ENCODE measurements at regions not wholly inside any gene's neighbourhood (a gene's known extent, or its start where the extent isn't known, plus 50 kb on each side); places are given as distances from the start of the nearest gene placed in this dataset.
"Not testable (repeated sequence)": the region's sequence is repeated elsewhere in the genome, so short reads cannot be mapped to it uniquely, and the experiment has no call there.

DNA sequence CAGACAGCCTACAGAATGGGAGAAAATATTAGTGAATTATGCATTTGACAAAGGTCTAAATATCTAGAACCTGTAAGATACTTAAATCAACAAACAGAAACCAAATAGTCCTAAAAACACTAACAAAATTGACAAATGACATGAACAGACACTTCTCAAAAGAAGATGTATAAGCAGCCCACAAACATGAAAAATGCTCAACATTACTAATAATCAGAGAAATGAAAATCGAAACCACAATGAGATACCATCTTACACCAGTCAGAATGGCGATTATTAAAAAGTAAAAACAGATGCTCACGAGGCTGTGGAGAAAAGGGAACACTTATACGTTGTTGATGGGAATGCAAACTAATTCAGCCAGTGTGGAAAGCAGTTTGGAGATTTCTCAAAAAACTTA lies 1186.8 kb downstream of the DTWD2 start:
- DNase-seq (ENCODE audit: low spot score), result no peak

DNA sequence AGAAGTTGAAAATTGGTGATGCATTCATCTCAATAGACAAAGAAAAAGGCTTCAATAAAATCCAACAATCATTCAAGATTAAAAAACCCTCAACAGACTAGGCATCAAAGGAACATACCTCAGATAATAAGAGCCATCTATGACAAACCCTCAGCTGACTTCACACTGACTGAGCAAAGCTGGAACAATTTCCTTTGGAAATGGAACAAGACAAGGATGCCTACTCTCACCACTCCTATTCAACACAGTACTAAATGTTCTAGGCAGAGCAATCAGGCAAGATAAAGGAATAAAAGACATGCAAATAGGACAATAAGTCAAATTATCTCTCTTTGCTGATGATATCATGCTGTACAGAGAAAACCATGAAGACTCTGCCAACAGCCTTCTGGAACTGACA lies 1188.1 kb downstream of the DTWD2 start:
- no peak for DNase-seq (ENCODE audit: low spot score)

DNA sequence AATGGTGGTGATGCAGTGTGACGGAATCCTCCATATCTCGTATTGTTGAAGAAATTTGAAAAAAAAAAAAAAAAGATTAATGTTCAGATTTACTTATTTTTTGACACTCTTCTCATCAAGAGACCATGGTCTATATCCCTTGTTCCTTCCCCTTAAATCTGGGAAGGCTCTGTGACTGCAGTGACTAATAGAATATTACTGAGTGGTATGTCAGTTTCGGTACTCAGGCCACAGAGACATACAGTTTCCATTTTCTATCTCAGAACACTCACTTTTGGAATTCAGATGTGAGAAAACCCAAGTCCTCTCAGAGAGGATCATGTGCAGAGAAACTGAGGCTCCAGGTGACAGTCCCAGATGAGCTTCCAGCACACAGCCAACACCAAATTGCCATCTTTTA lies 1193.5 kb downstream of the DTWD2 start:
- DNase-seq (ENCODE audit: low spot score), result no peak

DNA sequence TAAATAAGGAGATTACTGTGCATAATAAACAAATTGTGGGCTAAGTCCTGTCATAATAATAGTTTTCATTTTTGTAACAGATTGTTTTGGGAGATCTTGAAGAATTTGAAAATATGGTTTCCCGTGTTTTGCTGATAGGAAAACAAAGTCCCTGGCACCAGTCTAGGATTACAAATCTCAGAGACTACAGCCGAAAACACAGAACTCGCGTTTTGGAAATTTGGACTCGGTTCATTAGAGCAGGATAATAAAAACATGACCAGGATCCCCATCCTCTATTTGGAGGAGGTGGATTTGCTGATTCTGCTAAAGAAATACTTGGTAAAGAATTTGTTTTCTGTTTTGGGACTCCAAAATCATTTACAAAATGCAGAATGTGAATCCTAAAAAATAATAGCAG lies 1194.4 kb downstream of the DTWD2 start:
- no peak for DNase-seq (ENCODE audit: low spot score)

DNA sequence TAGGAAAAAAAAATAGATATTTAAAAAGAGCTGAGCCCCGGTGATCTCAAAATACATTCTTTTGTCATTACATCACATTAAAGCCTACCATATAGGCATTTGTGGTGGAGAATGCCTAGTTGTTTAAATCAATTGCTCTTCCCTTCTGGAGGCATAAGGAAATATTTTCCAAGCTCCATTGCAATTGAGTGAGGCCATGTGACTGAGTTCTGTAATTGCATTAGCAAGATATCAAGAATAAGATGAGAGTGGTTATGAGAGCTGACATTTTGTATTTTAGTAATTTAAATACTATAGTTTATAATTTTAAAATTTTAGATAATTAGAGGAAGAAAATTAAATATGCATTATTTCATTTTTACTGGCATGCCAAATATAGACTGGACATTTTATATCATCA lies 1195.9 kb downstream of the DTWD2 start:
- DNase-seq (ENCODE audit: low spot score), result no peak

DNA sequence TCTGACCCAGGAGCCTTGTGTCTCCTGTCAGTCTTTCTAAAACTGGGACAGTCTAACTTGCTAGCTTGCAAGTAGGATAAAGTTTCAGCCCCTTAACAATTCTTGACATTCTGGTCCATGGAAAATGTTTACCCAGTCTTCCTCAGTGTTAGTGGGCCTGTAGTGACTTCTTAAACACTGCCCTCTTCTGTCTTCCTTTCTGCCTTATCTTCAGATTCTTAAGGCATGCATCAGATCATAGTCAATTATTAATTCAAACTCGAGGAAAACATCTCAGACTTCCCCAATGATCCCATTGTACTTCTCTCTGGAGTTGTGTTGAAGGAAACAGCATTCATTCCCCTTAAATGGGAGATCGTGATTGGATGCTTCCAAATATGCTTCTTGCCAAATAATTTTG lies 1199.8 kb downstream of the DTWD2 start:
- DNase-seq (ENCODE audit: low spot score), result no peak

DNA sequence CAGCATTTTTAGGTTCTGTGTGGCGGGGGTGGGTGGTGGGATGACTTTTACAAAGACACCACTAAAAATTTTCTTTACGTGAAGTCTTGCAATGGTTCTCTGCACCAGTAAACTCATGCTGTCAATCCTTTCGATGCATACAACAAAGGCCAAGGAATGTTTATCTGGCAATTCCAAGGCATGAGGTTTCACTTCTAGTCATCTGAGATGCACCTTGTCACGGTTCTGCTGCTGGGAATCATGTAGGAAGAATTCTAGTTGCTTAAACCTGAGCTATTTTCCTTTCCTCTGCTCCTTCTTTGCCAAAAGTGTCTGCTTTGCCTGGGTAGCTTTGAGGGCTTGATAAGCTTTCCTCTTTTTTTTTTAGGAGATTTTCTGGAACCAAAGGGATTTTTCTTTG lies 1204.5 kb upstream of the SEMA6A start:
- DNase-seq (ENCODE audit: low spot score), result no peak

DNA sequence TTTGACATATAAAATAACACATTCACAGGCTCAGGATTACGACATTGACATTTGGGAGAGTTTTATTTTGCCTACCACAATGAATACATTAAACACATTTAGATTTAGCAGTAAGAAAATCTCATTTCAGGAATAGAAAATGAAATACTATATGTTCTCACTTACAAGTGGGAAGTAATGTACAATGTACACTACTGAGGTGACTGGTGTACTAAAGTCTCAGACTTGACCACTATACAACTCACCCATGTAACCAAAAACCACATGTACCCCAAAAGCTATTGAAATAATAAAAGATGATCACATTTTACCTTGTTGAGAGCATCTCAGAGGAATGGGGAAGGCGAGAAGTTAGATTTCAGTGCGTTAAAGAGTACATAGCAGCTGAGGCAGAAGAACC lies 1202.4 kb upstream of the SEMA6A start:
- DNase-seq (ENCODE audit: low spot score), result no peak

DNA sequence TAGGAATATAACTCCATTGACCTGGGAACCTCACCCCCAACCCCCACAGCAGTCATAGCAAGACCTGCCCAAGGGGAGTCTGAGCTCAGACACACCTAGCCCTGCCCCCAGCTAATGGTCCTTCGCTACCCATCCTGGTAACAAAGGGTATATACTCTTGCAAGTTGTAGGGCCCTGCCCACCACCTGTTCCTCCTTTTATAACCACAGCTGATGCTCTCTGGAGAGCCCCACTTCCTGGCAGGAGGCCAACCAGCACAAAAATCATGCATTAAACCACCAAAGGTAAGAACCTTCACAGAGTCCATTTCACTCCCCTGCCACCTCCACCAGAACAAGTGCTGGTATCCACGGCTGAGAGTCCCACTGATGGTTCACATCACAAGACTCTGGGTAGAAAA lies 1195.3 kb upstream of the SEMA6A start:
- no peak for DNase-seq (ENCODE audit: low spot score)

DNA sequence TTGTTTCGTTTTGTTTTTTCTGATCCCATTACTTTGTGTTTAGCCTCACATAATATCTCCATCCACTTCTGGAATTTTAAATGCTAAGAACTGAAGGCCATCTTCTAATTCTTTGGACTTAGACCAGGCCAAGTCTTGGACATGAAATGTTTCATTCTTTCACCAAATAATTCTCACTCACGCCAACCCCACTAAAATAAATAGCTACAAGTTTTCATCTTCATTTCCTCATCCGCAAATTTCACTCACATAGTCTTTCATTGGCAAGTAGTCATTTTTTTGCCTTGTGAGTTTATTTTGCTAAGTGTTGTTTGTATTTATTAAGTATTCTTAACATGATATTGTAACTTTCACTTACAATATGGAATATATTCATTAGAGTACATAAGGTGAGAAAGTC lies 1188.6 kb upstream of the SEMA6A start:
- DNase-seq (ENCODE audit: low spot score), result no peak

DNA sequence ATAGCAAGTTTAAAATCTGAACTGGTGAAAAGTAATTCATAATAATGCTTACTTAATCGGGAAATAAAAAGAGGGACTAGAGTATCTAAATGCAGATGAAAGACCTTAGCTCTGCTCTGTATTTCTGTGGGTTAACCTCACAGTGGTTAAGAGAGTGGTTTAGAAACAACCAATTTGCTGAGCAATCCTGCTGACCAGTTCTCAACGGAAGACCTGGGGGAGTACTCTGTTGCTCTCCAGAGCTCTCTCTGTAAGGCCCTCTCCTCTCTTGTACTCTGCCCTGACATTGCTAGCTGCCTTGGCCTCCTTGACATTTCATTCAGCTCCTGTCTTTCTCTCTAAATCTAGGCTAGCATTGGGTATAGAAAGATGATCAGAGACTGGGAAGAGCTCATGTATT lies 1186.6 kb upstream of the SEMA6A start:
- DNase-seq (ENCODE audit: low spot score), result no peak

DNA sequence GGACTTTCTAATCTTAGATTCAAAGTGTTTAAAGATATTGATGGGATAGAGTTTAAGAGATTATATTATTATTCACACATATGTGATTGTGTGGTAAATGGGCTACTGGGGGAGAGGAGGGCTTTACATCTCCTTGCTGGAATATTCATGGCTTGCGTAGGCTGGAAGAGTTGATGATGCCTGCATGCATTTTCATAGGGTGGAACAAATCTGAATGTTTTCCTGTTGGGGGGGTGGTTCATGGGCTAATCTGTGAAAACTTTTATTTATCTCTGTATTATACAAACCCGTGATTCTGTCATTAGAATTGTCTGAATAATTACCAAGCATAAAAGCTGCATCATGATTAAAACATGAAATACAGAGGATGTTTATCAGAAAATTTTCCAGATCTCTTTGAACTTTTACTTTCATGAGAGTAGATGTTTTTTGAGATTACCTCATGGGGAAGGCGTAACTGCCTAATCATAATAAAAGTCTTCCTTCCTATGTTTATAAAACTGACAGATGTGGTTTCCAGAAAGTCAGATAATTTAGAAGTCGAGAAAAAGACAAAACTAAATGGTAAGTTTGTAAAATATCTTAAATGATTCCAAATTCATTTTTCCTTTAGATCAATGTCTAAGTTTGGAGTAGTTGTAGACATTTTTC lies 1185.4 kb upstream of the SEMA6A start:
- DNase-seq (ENCODE audit: low spot score), result no peak

DNA sequence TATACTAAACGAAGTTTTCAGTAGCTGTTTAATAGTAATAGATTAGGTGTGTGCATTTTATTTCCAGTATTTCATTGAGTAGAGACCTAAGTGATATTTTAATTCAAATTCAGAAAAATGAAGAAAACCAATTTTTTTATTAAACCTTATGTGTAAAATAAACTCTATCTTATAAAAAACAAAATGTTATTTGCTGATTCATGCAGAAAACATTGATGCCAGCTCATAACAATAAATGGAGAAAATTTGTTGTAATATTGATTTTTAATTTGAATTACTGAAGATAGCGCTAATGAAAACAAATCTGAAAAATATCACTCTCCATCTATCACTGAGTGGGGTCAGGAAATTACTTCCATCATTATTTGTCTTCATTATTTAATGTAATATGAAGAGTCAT lies 1177.8 kb upstream of the SEMA6A start:
- DNase-seq (ENCODE audit: low spot score), result no peak

DNA sequence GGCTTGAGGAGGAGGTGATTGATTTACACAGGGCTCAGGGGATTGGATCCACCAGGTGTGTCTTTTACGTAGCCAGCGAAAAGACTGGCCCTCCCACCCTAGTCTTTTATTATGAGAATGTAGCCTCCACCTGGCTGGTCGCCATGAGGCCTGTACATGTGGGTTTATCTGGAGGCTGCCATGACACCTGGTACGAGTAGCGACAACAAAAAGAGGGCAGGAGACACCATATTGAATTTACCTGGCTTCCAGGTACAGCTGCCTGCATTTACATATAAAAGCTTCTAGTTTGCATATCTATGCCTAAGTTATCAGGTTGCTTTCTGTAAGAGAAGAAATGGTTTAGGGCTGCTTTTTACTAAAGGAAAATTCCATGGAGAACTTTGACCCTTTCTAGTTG lies 1173.7 kb upstream of the SEMA6A start:
- no peak for DNase-seq (ENCODE audit: low spot score)

DNA sequence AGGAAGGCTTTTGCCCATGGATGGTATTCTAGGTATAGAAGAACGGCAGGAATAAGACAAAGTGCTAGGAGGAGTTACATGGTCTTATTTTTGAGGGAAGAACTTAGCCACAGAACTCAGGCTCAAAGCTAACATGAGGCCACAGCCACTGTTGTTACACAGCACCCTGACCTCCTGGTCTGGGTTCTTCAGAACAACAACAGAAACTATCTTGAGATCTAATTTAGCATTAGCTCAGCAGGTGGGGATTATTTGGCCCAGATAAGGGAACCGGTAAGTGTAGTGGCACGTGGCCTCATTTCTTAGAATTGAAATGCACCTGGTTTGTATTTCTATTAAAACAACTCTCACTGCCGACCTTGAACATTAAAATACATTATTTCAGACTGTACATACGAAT lies 1168.7 kb upstream of the SEMA6A start:
- no peak for DNase-seq (ENCODE audit: low spot score)

DNA sequence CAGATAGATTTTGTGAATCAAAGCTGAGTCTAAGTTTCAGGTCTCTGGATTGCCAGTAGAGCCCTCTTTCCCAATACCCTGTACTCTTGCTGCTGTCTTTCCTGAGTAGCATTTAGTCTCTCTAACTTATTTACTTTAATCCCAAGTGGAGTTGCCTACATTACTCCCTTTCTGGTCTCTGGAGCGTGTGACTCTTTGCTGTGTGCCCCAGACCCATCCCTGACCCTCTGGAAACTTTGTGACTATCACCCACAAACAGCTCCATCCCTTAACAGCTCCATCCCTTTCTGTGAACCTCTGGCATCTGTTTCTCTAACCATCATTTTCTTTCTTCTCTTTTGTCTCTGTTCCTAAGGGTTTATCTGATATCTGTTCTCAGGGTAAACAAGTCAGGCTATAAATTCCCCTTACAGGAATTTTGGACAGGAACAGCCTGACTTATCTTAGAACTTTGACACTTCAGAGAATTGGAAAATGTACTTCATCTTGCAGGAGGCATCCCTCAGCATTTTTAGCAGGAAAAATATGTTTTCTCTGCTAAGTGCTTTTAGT lies 1167.1 kb upstream of the SEMA6A start:
- DNase-seq (ENCODE audit: low spot score), result no peak

DNA sequence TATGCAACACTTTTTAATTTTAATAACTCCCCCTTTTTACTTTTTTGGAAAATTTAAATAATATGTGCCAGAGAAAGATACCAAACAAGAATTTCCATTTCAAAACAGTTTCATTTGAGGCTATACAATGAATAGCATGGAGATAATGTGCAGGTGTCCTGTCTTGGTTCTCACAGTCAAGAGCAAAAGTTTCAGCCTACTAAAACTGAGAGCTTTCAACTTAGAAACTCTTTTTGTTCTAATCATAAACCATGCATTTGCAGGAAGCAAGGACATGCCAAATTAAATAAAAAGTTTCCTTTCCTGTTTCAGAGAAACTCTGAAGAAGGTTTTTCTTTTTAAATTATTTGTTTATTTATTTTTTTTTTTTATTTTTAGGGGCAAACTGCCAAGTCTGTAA lies 1165.6 kb upstream of the SEMA6A start:
- no peak for DNase-seq (ENCODE audit: low spot score)

DNA sequence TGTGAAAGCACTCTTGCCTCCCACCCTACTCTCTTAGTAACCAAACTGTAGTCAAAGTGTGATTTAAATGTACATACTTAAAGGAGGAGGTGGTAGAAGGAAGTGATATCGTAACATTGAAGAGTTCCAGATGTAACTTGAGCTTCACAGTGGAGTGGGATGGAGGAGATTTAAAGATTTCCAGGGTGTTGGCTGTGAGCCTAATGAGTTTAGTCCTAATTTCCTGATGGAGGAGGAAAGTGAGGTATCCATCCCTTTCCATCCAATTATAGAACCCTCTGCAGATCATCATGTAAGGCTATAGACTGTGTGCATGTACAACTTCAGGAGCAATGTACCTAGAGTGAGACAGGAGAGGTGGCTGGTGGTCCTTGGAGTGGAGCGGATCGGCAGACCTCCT lies 1163.9 kb upstream of the SEMA6A start:
- DNase-seq (ENCODE audit: low spot score), result no peak

DNA sequence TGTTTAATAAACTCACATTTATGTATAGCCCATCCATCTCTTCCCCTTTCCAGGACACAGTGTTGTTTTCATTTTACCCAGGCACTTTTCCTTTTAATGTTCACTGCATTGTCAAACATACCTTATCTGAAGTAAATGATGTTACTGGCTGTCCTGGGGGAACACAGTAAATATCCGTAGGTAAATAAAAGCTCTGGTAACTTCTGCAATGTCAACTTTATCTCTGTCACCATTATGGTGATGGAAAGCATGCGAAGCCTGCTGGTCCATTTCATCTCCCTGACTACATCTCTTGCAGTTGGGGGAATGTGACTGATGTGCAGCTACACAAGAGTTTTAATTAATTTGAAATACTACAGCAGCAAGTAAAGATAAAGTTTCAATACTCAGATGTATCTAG lies 1162.1 kb upstream of the SEMA6A start:
- DNase-seq (ENCODE audit: low spot score), result no peak

DNA sequence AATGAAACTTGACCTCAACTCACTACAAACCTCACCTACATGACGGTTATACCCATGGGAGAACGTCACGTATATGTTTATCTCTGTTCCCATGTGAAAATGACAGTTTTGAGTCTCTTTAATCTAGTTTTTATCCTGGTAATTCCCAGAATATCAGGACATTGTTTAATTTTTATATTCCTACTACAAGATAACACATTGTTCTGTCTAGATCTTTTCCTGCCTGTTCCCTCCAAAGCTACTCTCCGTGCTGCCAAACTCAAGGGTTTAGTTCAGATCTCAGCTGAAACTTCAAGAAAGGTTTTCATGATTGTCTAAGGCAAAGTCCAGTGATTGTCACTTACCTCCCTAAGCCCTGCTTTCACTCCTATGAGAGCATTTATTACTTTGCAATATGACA lies 1159.4 kb upstream of the SEMA6A start:
- DNase-seq (ENCODE audit: low spot score), result no peak

DNA sequence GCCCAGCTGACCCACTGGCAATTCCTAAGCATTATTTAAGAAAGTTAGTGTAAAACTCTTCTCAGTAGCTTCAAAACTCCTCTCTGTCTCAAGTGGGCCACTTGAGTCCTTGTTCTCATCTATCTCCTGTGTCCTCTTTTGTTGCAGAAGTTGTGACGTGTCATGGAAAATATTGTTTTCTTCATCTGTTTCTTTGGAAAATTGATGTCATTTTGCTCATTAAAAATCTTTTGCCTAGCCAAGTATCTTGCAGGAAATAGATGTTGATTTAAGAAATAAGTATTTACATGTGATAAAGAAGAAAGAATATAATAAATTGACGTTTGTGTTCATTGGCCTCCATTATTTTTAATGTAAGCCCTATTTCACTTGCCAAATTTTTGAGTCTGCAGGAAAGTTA lies 1158.4 kb upstream of the SEMA6A start:
- no peak for DNase-seq (ENCODE audit: low spot score)

DNA sequence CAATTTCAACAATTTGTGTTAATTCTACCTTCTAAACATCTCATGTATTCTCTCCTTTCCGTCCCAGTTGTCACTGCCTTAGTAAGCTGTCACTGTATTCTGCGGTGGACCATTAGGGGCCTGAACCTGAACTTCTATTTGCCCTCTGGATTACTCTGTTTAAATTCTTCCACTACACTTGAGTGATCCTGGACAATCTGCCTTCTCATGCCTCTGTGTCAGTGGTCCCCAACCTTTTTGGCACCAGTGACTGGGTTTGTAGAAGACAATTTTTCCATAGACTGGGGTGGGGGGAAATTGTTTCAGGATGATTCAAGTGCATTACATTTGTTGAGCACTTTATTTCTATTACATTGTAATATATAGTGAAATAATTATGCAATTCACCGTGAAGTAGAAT lies 1157.6 kb upstream of the SEMA6A start:
- no peak for DNase-seq (ENCODE audit: low spot score)

DNA sequence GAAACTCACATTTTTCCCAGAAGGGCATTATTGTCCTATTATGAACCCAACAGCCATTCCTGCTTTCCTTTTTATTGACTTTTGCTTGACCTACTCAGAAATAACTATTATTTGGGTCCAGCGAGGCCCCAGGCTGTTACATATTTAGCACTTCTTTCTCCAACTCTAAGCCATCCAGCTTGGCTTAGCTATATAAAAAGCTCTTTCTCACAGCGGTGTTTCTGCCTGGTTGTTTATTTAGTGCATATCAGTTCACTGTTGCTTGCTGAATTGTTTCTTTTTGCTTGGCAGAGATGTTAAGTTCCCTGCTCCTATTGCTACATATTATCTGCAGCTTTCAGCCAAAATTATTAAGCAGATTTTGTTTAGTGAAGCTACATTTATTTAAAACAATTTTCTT lies 1156.8 kb upstream of the SEMA6A start:
- no peak for DNase-seq (ENCODE audit: low spot score)

DNA sequence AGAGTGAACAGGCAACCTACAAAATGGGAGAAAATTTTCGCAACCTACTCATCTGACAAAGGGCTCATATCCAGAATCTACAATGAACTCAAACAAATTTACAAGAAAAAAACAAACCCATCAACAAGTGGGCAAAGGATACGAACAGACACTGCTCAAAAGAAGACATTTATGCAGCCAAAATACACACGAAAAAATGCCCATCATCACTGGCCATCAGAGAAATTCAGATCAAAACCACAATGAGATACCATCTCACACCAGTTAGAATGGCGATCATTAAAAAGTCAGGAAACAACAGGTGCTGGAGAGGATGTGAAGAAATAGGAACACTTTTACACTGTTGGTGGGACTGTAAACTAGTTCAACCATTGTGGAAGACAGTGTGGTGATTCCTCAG lies 1146.2 kb upstream of the SEMA6A start:
- not testable (repeated sequence) for DNase-seq (ENCODE audit: low spot score)

DNA sequence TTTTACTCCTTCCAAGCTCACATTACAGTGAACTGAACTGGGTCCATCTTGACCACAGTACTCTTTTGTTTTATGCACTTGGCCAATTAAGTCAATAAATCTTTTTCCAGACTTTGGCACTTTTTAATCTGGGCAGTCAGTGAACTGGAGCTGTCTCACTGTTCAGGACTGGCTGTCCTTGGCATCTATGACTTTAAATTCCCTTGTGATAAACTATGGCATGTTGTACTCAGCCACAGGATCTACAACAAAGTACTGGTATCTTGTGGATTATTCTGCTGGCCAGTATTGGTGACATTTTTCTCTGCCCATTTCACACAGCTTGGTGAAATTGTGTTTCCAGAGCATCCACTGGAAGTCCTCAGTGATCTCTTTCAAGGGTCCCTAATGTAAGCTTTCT lies 1144.8 kb upstream of the SEMA6A start:
- no peak for DNase-seq (ENCODE audit: low spot score)
